ENCODE measurements at regions not wholly inside any gene's neighbourhood (a gene's known extent, or its start where the extent isn't known, plus 50 kb on each side); places are given as distances from the start of the nearest gene placed in this dataset.
"Not testable (repeated sequence)": the region's sequence is repeated elsewhere in the genome, so short reads cannot be mapped to it uniquely, and the experiment has no call there.

GRCh38 chr15:38129531-38130204 is 123.0 kb upstream of the SPRED1 start:
- intact Hi-C loops (cut with DNase I) = loop anchor here in 2 of 4 donors (2.0 to 10.0 kb wide), 2 partner anchors 55 to 57 kb away; no protein-coding TSS in a partner anchor
- H3K9me3 ChIP-seq = no peaks in the 10 kb centered on the region
- no peaks in the 10 kb centered on the region for H3K27me3 ChIP-seq
- peak overlapping the region; percentile 27 for H3K4me3 ChIP-seq
- TF ChIP-seq EP300 (IDR thresholded peaks at IDR 0.05) (peak; percentile 6), POLR2A (IDR thresholded peaks at IDR 0.05) (no peak)
- TF ChIP-seq, protein P1, sequence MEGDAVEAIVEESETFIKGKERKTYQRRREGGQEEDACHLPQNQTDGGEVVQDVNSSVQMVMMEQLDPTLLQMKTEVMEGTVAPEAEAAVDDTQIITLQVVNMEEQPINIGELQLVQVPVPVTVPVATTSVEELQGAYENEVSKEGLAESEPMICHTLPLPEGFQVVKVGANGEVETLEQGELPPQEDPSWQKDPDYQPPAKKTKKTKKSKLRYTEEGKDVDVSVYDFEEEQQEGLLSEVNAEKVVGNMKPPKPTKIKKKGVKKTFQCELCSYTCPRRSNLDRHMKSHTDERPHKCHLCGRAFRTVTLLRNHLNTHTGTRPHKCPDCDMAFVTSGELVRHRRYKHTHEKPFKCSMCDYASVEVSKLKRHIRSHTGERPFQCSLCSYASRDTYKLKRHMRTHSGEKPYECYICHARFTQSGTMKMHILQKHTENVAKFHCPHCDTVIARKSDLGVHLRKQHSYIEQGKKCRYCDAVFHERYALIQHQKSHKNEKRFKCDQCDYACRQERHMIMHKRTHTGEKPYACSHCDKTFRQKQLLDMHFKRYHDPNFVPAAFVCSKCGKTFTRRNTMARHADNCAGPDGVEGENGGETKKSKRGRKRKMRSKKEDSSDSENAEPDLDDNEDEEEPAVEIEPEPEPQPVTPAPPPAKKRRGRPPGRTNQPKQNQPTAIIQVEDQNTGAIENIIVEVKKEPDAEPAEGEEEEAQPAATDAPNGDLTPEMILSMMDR (IDR thresholded peaks at IDR 0.05) = no peak
- 1 to 2% (median 1%) methylated on average over 12 of the region's 12 CpGs for WGBS, 3 donors
- no peaks in the 10 kb centered on the region for H3K4me1 ChIP-seq (ENCODE audit: insufficient read depth)
- DNase-seq = peak; percentile 79 to 91 (median 83)
- peak overlapping the region in 1 of 2 donors; percentile 81 for H3K27ac ChIP-seq
- H3K36me3 ChIP-seq = no peaks in the 10 kb centered on the region

DNA sequence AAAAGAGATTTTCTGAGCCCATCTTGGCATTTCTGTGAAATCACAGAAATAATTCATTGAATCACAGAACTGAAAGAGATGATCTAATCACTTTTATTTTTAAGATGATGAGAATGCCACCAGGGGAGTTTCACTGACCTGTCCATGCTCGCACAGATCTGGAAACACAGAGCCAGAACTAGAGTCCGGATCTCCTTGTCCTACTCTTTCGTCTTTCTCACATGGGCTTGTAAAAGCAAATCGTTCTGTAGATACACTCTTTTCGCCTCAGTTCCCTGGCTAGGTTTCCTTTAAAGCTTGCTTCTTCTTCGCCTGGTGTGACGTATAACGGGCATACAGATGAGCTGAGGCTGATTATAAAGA is 122.5 kb upstream of the SPRED1 start:
- Histone ChIP-seq H3K4me1 (ENCODE audit: insufficient read depth) (no peaks in the 10 kb centered on the region), H3K27ac (peak overlapping the region in 1 of 2 donors; percentile 81), H3K4me3 (peak overlapping the region; percentile 27), H3K36me3 (no peaks in the 10 kb centered on the region), H3K9me3 (no peaks in the 10 kb centered on the region), H3K27me3 (no peaks in the 10 kb centered on the region)
- DNase-seq = no peak
- TF ChIP-seq EP300 (IDR thresholded peaks at IDR 0.05) (no peak), POLR2A (IDR thresholded peaks at IDR 0.05) (no peak)
- TF ChIP-seq, protein P1 (IDR thresholded peaks at IDR 0.05) = no peak
- intact Hi-C loops (cut with DNase I) = loop anchor here in 2 of 4 donors (2.0 to 10.0 kb wide), 2 partner anchors 55 to 57 kb away; no protein-coding TSS in a partner anchor
- WGBS, 3 donors = 9 to 20% (median 14%) methylated on average over 8 of the region's 8 CpGs

GRCh38 chr15:38130740-38131498 is 121.7 kb upstream of the SPRED1 start:
- H3K27me3 ChIP-seq = no peaks in the 10 kb centered on the region
- DNase-seq = peak; percentile 85 to 92 (median 89)
- no peaks in the 10 kb centered on the region for H3K9me3 ChIP-seq
- TF ChIP-seq POLR2A (IDR thresholded peaks at IDR 0.05) (no peak), EP300 (IDR thresholded peaks at IDR 0.05) (no peak)
- TF ChIP-seq, protein P1 (IDR thresholded peaks at IDR 0.05) = no peak
- WGBS, 3 donors = 7 to 12% (median 8%) methylated on average over 10 of the region's 10 CpGs
- intact Hi-C loops (cut with DNase I) = loop anchor here in 2 of 4 donors (2.0 to 10.0 kb wide), 2 partner anchors 56 to 58 kb away; no protein-coding TSS in a partner anchor
- no peaks in the 10 kb centered on the region for H3K4me1 ChIP-seq (ENCODE audit: insufficient read depth)
- peak overlapping the region in 1 of 2 donors; percentile 81 for H3K27ac ChIP-seq
- H3K4me3 ChIP-seq = no peak overlapping the region
- no peaks in the 10 kb centered on the region for H3K36me3 ChIP-seq

DNA sequence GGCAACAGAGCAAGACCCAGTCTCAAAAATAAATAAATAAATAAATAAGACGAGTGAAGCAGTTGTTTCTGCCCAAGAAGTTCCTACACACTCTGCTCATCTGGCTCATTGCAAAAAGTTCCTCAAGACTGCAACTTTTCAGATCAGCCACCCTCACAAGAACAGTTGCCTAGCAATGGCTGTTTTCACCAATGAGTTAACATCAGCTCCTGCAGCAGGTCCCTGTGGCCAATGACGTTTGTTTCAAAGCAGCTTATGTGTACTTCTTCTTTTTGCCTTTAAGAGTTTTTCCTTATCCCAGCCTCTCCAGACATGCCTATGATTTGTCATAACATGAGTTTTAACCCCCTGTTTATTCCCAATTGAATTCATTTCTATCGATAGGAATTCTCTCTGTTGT is 118.4 kb upstream of the SPRED1 start:
- Histone ChIP-seq H3K4me1 (ENCODE audit: insufficient read depth) (no peaks in the 10 kb centered on the region), H3K9me3 (no peaks in the 10 kb centered on the region), H3K27ac (no peak overlapping the region), H3K36me3 (no peaks in the 10 kb centered on the region), H3K4me3 (no peak overlapping the region), H3K27me3 (no peaks in the 10 kb centered on the region)
- TF ChIP-seq EP300 (IDR thresholded peaks at IDR 0.05) = no peak
- DNase-seq = no peak
- 39 to 48% (median 46%) methylated on average over 3 of the region's 3 CpGs for WGBS, 3 donors
- intact Hi-C loops (cut with DNase I) = loop anchor here in 1 of 4 donors (10.0 kb wide), 1 partner anchor 59 kb away; no protein-coding TSS in a partner anchor

GRCh38 chr15:38142195-38142594 is 110.4 kb upstream of the SPRED1 start:
- H3K36me3 ChIP-seq; H3K4me1 ChIP-seq (ENCODE audit: insufficient read depth); H3K9me3 ChIP-seq; H3K27ac ChIP-seq; intact Hi-C loops (cut with DNase I); H3K4me3 ChIP-seq; DNase-seq; H3K27me3 ChIP-seq: not testable (repeated sequence)
- WGBS, 3 donors = 88 to 93% (median 91%) methylated on average over 10 to 11 of the region's 11 CpGs

Measured in ovary (tissue), 7 donors.